IPS DF 6.9 (cell line): ENCODE measurements at regions not wholly inside any gene's neighbourhood (a gene's known extent, or its start where the extent isn't known, plus 50 kb on each side); places are given as distances from the start of the nearest gene placed in this dataset.
"Not testable (repeated sequence)": the region's sequence is repeated elsewhere in the genome, so short reads cannot be mapped to it uniquely, and the experiment has no call there.

Experiments
- DNase-seq: peaks from one replicate; pipeline ENCODE4 v3.0.0-alpha.2; 2013; ENCODE audit warnings: low read depth, low spot score
- H3K27ac ChIP-seq: one replicate; pipeline ENCODE4 v1.5.1; 2013; ENCODE audit warnings: low read length, control low read depth
- H3K27me3 ChIP-seq: 2 replicates; pipeline ENCODE4 v1.6.1; 2013; ENCODE audit warnings: mild to moderate bottlenecking, low read length; ENCODE audit not compliant: control insufficient read depth, insufficient read depth
- H3K36me3 ChIP-seq: 2 replicates; pipeline ENCODE4 v1.6.1; 2013; ENCODE audit warnings: low read length; ENCODE audit not compliant: control insufficient read depth, insufficient read depth
- H3K4me1 ChIP-seq: 2 replicates; pipeline ENCODE4 v1.6.1; 2013; ENCODE audit warnings: low read length; ENCODE audit not compliant: control insufficient read depth, insufficient read depth
- H3K4me3 ChIP-seq: 2 replicates; pipeline ENCODE4 v1.5.1; 2013; ENCODE audit warnings: mild to moderate bottlenecking, low read length
- H3K9me3 ChIP-seq: 2 replicates; pipeline ENCODE4 v1.6.1; 2013; ENCODE audit warnings: low read length, inconsistent platforms; ENCODE audit not compliant: control insufficient read depth, insufficient read depth
- WGBS: extraction: QIAGEN DNeasy Blood & Tissue Kit; methylation state at CpG from one replicate; pipeline ENCODE4 v1.1.7; 2013; ENCODE audit warnings: mixed read lengths, missing lambda C conversion rate; ENCODE audit not compliant: insufficient read length, insufficient coverage; 5-methylcytosine and 5-hydroxymethylcytosine counted together

DNA sequence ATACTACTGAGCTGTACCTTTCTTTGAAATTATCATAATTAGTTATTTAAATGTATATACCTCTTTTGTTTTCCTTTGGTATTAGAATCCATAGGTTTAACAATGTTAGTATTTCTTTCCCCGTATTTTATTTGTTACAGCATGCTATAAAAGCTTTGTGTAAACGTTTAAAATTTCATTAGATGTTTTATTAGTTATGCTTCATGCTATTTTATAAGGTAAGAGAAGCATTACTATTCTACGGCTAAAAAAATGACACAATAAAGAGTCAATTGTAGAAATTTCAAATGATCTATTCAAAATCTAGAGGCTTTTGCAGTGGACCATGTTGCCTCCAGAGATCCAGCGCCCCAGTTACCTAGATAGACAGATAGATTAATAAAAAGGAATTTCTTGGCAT lies 1203.3 kb upstream of the IGFBP7 start:
- no peak overlapping the region for H3K27ac ChIP-seq
- H3K9me3 ChIP-seq, result no peaks in the 10 kb centered on the region
- H3K27me3 ChIP-seq, result no peaks in the 10 kb centered on the region
- H3K36me3 ChIP-seq, result no peaks in the 10 kb centered on the region
- no peak for DNase-seq
- WGBS, result no CpG with 5 or more reads among the region's 4 CpGs
- no peak overlapping the region for H3K4me3 ChIP-seq
- H3K4me1 ChIP-seq, result no peaks in the 10 kb centered on the region

DNA sequence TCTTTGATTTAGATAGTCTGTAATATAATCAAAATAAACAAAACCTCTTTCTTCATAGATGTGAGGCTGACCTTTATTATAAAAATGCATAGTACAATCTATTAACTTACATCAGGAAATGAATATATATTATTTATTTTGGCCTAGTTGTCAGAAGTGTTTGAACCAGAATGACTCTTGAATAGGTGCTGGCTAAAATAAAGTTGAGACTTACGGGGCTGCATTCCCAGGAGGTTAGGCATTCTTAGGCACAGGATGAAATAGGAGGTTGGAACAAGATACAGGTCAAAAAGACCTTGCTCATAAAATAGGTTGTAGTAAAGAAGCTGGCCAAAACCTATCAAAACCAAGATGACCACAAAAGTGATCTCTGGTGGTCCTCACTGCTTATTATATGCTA lies 1193.3 kb upstream of the IGFBP7 start:
- no peak overlapping the region for H3K4me3 ChIP-seq
- H3K9me3 ChIP-seq, result no peaks in the 10 kb centered on the region
- H3K27me3 ChIP-seq, result no peaks in the 10 kb centered on the region
- DNase-seq, result no peak
- H3K36me3 ChIP-seq, result no peaks in the 10 kb centered on the region
- H3K4me1 ChIP-seq, result no peaks in the 10 kb centered on the region; the same call in 1 of the 2 replicates
- no peak overlapping the region for H3K27ac ChIP-seq
- no CpG with 5 or more reads among the region's 1 CpG for WGBS

GRCh38 chr4:58301376-58301999 lies 1191.3 kb upstream of the IGFBP7 start:
- no peaks in the 10 kb centered on the region for H3K36me3 ChIP-seq
- DNase-seq, result peak; percentile 22
- no peaks in the 10 kb centered on the region; the same call in 1 of the 2 replicates for H3K4me1 ChIP-seq
- H3K9me3 ChIP-seq, result no peaks in the 10 kb centered on the region
- no peak overlapping the region for H3K4me3 ChIP-seq
- no CpG with 5 or more reads among the region's 2 CpGs for whole genome bisulfite sequencing
- no peak overlapping the region for H3K27ac ChIP-seq
- no peaks in the 10 kb centered on the region for H3K27me3 ChIP-seq

DNA sequence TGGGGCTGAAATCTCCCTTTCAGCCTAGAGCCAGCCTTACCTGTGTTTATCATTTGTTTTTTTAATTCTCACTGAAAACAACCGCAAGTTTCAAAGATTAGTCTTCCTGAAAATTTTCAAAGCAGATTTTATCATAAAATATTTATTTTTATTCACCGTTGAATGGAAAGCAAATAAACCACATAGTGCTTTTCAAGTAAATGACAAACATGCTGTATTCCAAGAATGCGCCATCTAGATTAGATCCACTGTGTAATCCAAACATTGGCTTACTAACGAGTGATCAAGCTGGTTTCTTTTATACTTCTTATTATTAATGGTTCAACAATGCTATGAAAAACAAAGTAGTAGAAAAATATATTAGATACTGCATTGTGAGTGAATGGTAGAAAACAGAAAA lies 1176.2 kb upstream of the IGFBP7 start:
- H3K36me3 ChIP-seq, result no peaks in the 10 kb centered on the region
- no peaks in the 10 kb centered on the region for H3K4me1 ChIP-seq
- WGBS, result no CpG with 5 or more reads among the region's 4 CpGs
- no peak overlapping the region for H3K27ac ChIP-seq
- no peak for DNase-seq
- H3K27me3 ChIP-seq, result no peaks in the 10 kb centered on the region
- no peak overlapping the region for H3K4me3 ChIP-seq
- H3K9me3 ChIP-seq, result no peaks in the 10 kb centered on the region

DNA sequence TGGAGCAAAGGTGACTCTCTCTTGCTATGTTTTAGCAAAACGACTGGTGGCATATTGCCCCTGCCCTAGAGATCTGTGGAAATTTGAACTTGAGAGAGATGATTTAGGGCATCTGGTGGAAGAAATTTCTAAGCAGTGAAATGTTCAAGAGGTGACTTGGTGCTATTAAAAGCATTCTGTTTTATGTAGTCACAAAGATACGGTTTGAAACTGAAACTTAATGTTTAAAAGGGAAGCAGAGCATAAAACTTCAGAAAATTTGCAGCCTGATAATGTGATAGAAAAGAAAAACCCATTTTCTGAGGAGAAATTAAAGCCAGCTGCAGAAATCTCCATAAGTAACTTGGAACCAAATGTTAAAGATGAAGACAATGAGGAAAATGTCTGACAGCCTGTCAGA lies 1170.7 kb upstream of the IGFBP7 start:
- not testable (repeated sequence) for H3K9me3 ChIP-seq, H3K27ac ChIP-seq, H3K27me3 ChIP-seq, H3K36me3 ChIP-seq, DNase-seq, H3K4me1 ChIP-seq, H3K4me3 ChIP-seq
- no CpG with 5 or more reads among the region's 2 CpGs for WGBS

- Histone ChIP-seq H3K4me3 (no peak overlapping the region), H3K27ac (no peak overlapping the region), H3K4me1 (no peaks in the 10 kb centered on the region), H3K9me3 (no peaks in the 10 kb centered on the region), H3K27me3 (no peaks in the 10 kb centered on the region), H3K36me3 (no peaks in the 10 kb centered on the region)
- WGBS, result no CpG with 5 or more reads among the region's 1 CpG
- DNase-seq, result no peak
Measured at GRCh38 chr4:58275856-58276255, 1165.7 kb upstream of the IGFBP7 start.

GRCh38 chr4:58274553-58274952 lies 1164.4 kb upstream of the IGFBP7 start:
- Histone ChIP-seq H3K27ac (no peak overlapping the region), H3K9me3 (no peaks in the 10 kb centered on the region), H3K4me1 (no peaks in the 10 kb centered on the region), H3K4me3 (no peak overlapping the region), H3K27me3 (no peaks in the 10 kb centered on the region), H3K36me3 (no peaks in the 10 kb centered on the region)
- WGBS, result no CpG with 5 or more reads among the region's 5 CpGs
- no peak for DNase-seq

DNA sequence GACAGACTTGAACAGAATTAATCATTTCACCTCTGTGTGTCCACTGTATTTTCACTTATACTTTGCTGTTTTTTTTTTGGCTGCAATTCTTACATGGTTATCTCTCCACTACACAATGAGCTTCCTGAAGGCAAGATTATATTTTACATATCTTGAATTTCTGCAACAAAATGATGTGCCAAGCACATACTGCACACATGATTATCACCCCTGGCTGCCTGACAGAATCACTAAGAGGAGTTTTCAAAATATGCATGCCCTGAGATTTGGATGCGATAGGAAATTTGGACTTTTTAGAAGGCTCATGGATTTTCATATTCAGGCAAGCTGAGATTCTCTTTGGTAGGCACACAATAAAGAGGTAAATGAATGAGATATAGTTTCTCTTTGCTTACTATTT lies 1162.1 kb upstream of the IGFBP7 start:
- no peaks in the 10 kb centered on the region for H3K9me3 ChIP-seq
- H3K36me3 ChIP-seq, result no peaks in the 10 kb centered on the region
- no peak for DNase-seq
- no peaks in the 10 kb centered on the region for H3K27me3 ChIP-seq
- no peak overlapping the region for H3K27ac ChIP-seq
- H3K4me1 ChIP-seq, result no peaks in the 10 kb centered on the region
- H3K4me3 ChIP-seq, result no peak overlapping the region
- no CpG with 5 or more reads among the region's 1 CpG for WGBS

DNA sequence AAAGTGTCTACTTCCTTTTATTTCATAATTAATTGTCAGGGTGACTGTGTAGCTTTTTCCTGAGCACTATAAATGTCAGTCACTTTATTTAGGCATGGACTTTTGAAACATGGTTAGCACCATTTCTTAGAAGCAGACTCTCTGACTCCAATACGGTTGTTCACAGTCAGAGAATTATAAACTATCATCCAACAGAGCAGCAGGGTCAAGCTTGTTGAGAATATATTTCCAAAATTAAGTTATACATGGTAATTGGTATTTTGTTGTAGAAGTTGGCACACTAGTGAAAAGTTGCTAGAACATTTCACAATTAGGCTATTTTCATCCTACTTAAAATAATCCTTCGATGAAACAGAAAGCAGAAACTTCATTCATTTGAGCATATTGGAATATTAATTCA lies 1155.5 kb upstream of the IGFBP7 start:
- H3K27ac ChIP-seq, result no peak overlapping the region
- WGBS, result no CpG with 5 or more reads among the region's 2 CpGs
- H3K36me3 ChIP-seq, result no peaks in the 10 kb centered on the region
- H3K4me1 ChIP-seq, result no peaks in the 10 kb centered on the region
- no peak overlapping the region for H3K4me3 ChIP-seq
- H3K27me3 ChIP-seq, result no peaks in the 10 kb centered on the region
- DNase-seq, result no peak
- no peaks in the 10 kb centered on the region for H3K9me3 ChIP-seq

- H3K36me3 ChIP-seq, result no peaks in the 10 kb centered on the region
- H3K27me3 ChIP-seq, result no peaks in the 10 kb centered on the region
- H3K4me1 ChIP-seq, result no peaks in the 10 kb centered on the region
- no peak overlapping the region for H3K4me3 ChIP-seq
- no peak overlapping the region for H3K27ac ChIP-seq
- no peaks in the 10 kb centered on the region for H3K9me3 ChIP-seq
- no peak for DNase-seq
Measured at GRCh38 chr4:58261526-58261925, 1151.3 kb upstream of the IGFBP7 start.

GRCh38 chr4:58254291-58254690 lies 1144.1 kb upstream of the IGFBP7 start:
- H3K9me3 ChIP-seq, result no peaks in the 10 kb centered on the region
- WGBS, result no CpG with 5 or more reads among the region's 3 CpGs
- no peaks in the 10 kb centered on the region for H3K27me3 ChIP-seq
- no peaks in the 10 kb centered on the region for H3K36me3 ChIP-seq
- DNase-seq, result no peak
- H3K4me3 ChIP-seq, result no peak overlapping the region
- H3K27ac ChIP-seq, result no peak overlapping the region
- no peaks in the 10 kb centered on the region for H3K4me1 ChIP-seq
